HG03097 (cell line): ENCODE measurements at regions not wholly inside any gene's neighbourhood (a gene's known extent, or its start where the extent isn't known, plus 50 kb on each side); places are given as distances from the start of the nearest gene placed in this dataset.
"Not testable (repeated sequence)": the region's sequence is repeated elsewhere in the genome, so short reads cannot be mapped to it uniquely, and the experiment has no call there.

Experiments used
- ATAC-seq: cut with Tn5 transposase; IDR thresholded peaks from one replicate; pipeline ENCODE4 v1.9.1; 2021; ENCODE audit not compliant: unreplicated experiment, low FRiP score

DNA sequence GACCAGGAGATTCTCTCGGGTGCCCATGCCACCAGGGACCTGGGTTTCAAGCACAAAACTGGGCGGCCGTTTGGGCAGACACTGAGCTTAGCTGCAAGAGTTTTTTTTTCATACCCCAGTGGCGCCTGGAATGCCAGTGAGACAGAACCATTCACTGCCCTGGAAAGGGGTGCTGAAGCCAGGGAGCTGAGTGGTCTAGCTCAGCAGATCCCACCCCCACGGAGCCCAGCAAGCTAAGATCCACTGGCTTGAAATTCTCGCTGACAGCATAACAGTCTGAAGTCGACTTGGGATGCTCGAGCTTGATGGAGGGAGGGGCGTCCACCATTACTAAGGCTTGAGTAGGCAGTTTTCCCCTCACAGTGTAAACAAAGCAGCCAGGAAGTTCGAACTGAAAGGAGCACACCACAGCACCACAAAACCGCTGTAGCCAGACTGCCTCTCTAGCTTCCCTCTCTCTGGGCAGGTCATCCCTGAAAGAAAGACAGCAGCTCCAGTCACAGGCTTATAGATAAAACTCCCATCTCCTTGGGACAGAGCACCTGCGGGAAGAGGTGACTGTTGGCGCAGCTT lies 157.7 kb downstream of the GIPC2 start:
- not testable (repeated sequence) for ATAC-seq

DNA sequence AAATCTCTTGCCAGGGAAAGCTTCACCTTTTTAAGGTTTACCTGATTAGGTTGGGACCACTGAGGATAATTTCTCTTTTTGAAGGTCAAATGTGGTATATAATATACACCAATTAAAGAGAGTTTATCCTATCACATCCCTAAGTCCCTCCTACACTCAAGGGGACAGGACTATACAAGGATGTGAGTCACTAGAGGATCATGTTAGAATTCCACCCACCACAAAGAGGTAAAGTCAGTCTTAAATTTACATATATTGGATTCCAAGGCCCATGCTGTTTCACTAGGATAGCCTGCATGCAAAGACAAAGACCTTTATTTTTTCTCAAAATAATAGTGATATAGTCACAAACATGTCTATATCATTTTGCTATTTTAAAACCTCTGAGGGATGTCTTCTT lies 164.4 kb downstream of the GIPC2 start:
- ATAC-seq = no peak

DNA sequence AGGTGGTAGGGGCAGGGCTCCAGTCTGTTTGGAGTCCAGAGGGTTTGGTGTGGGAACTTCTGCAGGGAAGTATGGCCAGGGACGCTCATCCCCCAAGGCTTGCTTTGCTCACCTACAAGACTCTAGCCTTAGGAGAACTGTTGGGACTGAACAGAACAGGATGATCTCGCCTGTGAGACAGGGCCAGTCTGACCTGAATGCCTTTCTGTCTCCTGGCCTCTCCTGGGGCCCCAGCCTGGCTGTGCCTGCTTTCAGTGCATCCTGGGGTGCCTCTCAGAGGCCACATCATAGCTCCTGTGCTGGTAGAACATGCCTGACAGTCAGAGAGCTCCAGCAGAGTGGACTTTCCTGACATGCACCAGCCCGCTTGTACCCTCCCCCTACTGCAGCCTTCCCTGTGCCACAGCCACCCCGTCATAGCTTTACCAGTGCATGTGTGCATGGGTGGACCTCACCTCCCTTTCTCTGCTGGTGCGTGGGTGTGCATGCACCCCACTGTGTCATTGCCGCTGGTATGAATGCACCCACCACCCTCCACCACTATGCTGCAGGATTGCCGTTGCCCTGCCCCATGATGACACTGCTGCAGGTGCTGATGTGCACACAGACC lies 165.8 kb downstream of the GIPC2 start:
- no peak for ATAC-seq

DNA sequence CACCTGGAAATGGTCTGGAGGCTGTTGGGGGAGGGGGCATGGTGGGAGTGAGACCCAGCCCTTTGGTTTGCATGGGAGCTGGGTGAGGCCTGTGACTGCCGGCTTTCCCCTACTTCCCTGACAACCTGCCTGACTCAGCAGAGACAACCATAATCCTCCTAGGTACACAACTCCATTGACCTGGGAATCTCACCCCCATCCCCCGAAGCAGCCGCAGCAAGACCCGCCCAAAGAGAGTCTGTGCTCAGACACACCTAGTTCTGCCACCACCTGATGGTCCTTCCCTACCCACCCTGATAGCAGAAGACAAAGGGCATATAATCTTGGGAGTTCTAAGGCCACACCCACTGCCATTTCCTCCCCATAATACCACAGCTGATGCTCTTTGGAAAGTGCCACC lies 168.6 kb downstream of the GIPC2 start:
- ATAC-seq = no peak

DNA sequence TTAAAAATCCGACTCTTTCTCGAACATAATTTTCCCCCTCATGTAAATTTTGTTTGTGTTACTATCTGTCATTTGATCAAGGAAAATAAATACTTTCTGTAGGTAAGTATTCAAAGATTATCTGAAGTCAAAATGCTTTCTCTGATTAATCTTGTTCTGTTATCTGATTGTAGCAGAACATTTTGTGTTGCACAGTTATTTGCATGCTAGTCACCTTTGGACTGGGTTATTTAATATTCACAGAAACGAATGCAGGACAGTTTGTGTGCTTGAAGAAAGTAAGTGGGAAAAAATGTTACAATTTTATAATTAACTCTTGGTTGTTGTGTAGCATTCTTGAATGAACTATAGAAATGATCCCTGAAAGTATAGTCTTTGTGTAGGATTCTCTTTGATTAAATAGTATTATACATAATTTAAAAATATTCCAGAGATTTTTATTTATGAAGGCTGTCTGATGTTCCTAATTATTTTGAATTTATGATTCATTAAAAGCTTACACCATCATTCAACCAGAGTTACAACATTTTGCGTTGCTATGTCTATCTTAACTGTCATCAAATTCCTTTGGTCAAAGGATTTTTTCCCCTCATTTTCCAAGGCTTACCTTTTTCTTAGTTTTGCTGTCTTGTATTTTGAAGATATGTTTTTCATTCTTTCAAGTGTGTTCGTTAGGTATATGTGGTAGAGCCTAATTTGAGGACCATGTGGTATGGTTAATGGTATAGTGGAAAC lies 176.6 kb downstream of the GIPC2 start:
- ATAC-seq = no peak

DNA sequence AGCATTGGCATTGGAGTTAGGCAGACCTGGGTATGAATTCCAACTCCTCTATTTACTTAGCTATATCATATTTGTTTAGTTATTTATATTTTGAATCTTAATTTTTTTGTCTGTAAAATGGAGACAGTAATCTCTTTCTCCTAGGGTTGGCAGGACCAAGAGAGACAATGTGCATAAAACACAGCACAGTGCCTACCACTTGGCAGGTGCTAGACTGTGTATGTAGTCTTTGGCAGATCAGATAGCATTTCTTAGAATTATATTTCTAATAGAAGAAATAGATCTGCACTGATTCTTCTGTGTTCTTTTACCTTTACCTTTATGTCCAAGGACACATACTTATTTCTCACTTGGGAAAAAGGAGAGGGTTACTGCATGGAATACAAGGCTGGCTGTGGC lies 177.2 kb downstream of the GIPC2 start:
- no peak for ATAC-seq

DNA sequence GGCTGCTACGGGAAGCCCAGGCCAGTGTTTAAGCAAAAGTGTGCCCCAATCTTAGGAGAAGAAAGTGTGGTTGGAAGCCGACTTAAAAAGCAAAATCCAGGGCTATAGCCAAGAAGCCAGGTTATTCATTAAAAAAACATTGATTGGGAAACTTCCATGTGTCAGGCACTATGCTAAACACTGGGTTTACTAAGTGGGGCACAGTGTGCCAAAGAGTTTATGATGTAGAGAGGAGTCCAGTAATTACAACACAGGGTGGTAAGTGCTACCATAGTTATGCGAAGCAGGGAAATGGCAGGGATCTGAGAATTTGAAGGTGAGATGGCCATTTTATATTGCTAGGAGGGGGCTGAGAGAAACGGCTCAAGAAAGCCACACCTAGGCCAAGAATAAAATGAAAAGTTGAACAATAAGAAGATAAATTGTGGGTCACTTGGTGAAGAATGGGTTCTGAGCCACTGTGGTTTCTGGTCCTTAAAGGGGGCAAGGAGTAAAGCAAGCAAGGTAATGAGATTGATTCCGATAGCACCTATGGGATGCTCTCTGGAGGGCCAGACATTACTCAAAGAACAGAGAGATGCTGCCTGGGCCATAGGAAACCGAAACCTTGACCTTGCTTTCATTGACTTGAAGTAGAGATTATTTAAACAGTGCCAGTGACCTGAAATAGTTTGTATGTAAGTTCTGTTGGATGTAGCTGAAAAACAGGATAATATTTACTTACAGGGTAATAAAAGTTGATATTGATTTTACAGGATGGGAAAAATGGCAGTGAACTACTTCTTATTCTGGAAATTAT lies 177.8 kb downstream of the GIPC2 start:
- no peak for ATAC-seq

DNA sequence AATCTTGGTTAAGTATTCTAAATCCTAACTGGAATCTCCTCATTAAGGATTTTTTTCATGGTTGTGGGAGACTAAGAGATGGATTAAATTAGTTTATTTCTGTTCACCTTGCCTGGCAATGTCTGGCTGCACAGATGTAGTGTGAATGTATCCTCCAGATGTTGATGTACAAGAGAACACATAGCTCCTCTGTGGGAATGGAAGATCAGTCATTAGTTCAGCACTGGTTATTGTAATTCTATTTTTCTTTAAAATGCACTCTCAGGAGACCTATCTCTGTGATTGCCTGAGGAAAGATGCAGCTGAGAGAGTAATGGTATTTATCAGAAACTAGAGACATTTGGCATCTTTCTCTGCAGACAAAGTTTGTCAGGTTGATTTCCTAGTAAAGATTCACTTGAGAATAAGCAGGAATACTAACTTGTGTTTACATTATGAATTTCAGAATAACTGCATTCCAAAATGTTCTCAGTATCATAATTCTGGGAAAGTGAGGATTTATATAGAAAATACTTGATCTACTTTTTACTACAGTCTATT lies 178.6 kb downstream of the GIPC2 start:
- no peak for ATAC-seq

DNA sequence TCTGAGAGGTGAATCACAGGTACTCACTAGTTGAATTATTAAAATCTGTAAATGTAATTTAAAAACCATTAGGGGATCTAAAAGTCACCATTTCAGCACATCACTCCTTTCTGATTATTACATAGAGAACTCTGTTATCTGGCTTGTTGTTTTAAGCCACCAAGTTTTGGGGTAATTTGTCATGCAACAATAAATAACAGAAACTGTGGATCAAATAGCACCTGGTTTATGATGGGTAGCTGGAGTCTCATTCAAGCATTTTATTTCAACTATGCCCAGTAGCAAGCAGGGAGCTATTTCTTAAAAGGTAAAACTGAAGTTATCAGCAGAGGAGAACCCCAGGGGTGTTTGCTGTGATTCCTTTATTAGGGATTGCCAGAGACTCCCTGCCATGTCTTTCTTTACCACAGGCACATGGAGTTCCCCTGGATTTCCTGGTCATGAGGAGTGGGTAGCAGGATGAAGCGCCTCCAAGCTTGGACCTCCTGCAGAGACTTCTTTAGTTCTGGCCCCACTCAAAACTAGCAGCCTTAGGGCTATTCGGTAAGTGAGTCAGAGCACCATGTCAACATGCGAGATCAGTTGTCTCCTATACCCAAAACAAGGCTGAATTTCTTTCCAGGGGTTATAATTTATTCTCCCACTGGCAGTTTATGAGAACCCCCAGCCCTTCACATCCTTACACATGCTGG lies 179.2 kb downstream of the GIPC2 start:
- ATAC-seq = no peak

DNA sequence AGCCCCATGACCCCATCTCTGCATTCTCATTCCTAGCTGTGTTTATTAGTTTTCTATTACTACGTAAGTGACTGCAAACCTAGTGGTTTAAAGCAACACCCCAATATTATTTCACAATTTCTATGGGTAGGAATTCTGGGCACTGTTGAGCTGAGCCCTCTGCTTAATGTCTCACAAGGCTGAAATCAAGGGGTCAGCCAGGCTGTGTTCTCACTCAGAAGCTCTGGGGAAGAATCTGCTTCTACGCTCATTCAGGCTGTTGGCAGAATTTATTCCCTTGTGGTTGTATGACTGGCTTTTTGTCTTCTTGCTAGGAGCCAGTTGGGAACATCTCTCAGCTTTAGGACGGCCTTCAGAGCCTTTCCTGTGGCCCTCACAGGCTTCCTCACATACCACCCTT lies 181.0 kb downstream of the GIPC2 start:
- ATAC-seq = no peak

DNA sequence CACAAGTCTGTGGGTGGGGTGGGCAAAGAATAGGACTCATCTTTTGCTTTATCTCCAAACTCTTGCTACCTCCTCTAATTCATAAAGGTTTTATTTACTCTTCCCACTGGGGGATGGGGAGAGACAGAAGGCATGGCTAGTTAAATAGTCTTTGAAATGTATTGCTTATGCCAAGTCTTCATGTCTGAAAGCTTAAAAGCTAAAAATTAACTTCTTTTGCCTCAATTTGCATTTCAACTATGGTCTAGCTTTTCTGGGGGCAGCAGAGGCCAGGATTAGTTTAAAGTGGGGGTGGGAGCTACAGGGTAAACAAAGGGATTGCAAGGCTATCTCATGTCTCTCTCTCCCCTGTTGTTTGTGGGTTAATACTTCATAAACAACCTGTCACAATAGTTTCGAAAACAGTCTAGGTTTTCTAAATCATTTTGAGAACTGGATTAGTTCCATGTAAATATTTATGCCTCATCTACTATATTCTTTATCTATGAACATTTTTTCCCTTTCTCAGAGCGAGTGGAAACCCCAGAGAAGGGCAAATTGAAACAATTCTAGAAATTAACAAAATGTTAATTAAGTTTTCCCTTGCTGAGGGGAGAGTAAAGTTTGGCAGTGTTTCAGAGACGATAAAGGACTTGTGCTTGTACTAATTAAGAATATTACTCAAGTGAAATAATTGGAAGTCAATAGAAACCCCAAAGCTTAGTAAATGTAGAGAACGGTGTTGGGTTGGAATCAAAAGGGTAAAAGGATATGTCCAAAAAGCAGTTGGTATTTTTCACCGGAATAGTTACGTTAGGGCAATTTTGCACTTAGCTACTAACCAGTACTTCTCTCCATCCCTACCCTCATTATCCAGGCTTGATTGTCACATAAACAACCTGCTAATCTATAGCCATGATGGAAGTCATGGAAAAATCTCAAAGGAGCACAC lies 182.2 kb downstream of the GIPC2 start:
- no peak for ATAC-seq

DNA sequence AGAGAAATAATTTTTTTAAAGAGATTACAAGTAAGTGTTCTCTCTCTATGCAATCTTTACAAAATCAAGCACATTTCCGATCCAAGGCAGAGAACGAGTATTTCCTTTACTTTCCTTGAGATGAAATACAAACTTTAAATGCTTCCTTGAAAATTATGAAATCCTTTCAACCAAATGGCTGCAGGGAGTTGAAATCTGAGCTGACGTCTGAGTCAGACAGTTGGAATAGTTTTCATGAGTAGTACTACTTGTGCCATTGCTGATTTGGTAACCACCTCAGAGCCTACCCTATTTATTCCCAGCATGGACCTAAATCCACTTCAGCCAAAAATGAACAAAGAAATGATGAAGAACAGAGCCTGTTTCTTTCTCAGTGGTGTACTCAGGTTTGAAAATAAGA lies 183.6 kb downstream of the GIPC2 start:
- ATAC-seq = no peak

DNA sequence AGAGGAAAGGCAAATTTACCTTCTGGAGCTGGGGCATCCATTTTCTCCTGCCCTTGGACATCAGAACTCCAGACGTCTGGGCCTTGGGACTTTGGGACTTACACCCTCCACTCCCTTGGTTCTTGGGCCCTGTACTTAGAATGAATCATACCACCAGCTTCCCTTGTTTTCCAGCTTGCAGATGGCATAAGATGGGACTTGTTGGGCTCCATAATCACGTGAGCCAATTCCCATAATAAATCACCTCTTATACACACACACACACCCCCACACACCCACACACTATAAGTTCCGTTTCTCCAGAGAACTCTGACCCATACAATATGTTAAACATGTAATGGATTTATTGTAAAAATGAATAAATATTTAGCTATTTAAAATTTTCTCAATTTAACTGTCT lies 185.7 kb downstream of the GIPC2 start:
- no peak for ATAC-seq

DNA sequence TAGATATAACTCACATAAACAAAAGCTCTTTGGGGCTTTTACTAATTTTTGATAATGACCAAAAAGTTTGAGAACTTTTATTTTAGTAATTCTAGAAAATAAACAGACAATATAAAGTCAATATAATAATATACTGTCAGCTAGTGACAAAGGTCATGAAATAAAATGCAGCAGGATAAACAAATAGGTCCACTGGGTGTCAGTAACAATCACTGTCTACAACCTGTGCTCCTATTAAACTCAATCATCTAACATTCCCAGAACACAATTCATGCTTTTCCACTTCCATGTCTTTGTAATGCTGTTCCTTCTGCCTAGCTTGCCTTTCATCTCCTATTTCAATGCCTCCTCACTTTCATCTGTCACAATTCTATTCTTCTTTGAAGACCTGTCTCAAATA lies 186.1 kb downstream of the GIPC2 start:
- no peak for ATAC-seq

DNA sequence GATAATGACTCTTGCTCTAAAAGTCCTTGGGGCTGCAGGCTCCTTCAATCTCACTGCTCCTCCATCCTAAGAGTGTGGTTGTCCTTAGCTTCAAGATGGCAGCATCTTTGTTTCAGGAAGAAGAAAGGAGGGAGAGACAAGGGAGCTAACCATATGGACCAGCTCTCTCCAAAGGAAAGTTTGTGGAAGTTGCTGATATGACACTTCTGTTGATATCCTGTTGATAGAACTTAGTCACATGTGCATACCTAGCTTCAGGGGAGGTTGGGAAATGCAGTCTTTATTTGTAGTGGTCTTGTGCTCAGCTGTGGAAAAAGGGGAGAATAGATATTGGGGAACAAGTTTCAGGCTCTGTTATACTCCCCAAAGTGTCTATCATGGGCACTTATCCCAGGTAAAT lies 186.9 kb downstream of the GIPC2 start:
- ATAC-seq = no peak

DNA sequence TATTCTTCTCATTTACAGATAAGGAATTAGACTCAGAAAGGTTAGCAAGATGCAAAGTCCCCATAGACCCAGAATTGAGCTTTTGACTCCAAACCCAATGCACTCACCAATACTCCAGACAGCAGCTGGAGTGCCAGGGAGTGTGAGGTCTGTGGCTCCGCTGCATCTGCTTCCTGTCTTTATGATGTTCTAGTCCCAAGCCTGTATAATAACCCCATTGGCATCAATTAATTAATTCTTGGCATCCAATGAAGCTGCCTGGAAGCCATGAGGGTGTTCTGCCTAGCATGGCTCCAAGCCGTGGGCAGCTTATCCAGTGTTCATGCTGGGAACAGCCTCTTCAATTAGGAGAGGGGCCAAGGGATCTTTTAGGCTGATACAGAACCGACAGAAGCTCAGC lies 188.7 kb downstream of the GIPC2 start:
- ATAC-seq = no peak

DNA sequence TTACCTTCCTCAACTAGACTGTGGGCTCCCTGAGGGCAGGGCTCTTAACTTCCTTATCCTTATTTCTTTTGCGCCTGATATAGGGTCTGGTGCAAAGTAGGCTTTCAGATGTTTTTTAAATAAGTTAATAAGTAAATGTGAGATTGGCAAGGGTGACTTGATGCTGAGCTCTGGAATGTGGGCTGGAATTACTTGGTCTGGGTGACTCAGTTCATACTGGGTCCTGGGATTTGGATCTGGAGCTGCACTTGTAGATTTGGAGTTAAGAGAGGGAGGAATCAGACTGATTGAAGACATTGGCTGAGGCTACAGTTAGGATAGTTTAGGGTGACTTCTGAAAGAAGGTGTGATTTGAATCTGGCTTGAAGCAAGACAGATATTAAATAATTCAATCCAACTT lies 190.9 kb downstream of the GIPC2 start:
- no peak for ATAC-seq

DNA sequence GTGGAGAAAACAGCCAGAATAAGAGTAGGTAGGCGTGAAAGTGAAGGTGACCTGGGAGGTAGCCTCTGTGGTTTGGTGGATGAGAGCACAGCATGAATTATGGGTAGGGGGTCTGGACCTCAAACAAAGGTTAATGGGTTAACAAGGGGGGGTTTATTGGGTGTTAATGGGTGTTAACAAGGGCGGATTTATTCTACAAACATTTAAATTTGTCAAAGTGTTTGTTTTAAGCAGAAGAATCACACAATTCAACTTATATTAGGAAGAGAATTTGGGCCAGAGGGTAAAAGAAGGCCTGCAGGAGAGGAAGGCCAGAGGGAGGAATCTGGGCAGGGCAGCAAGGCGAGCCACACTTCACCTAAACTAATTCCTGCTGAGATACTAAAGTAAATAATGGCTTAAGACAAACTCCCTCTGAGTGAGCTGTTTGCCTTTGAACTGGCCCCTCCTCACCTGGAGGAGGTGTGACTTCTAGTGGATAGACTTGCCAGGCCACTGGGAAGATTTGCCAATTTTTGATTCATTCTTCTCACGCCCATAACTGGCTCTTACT lies 191.7 kb downstream of the GIPC2 start:
- no peak for ATAC-seq

DNA sequence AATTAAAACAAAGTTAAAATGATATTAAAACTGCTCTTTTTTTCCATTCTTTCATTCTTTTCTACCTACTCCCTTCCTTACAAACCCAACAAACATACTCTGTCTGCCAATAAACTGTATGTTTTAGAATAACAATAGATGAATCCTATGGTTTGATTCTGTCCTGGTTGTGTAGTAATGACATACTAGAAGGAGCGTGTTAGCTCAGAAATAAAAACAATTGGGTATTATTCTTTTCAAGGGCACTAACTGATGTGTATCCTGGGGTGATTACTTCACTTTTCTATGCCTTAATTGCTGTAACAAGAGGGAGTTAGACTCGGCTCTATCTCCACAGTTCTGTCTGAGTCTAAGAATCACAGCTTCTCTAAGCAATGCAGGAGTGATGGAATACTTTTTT lies 194.4 kb downstream of the GIPC2 start:
- ATAC-seq = no peak
